Gastroesophageal sphincter (tissue), 4 donors: ENCODE measurements at regions not wholly inside any gene's neighbourhood (a gene's known extent, or its start where the extent isn't known, plus 50 kb on each side); places are given as distances from the start of the nearest gene placed in this dataset.
A peak's percentile ranks its signal among the peaks of the same experiment; 100 is the strongest.

ENCODE experiments used
- ATAC-seq: fragments of 150-250 bp; one replicate; pipeline ENCODE4 v1.9.1; 2016; ENCODE audit warnings: mild to moderate bottlenecking, moderate library complexity
- H3K27ac ChIP-seq, 4 donors: fragments of 200-600 bp; sonication (generic) in 3 of 4; 1 replicate in 3 of 4; 2 replicates in 1 of 4; pipeline ENCODE4 v1.5.1; 2016 to 2019
- H3K27me3 ChIP-seq: fragments of 200-600 bp; sonication (generic); one replicate; pipeline ENCODE4 v1.5.1; 2019
- H3K36me3 ChIP-seq, 2 donors: fragments of 200-600 bp; sonication (generic); one replicate each; pipeline ENCODE4 v1.5.1; 2019; ENCODE audit warnings: control low read depth in 1 of 2
- H3K4me1 ChIP-seq, 3 donors: fragments of 200-600 bp; sonication (generic); 1 replicate in 2 of 3; 2 replicates in 1 of 3; pipeline ENCODE4 v1.5.1; 2016 to 2019; ENCODE audit warnings: control low read depth in 2 of 3
- H3K4me3 ChIP-seq, 2 donors: fragments of 200-600 bp; sonication (generic); one replicate each; pipeline ENCODE4 v1.5.1; 2019; ENCODE audit warnings: mild to moderate bottlenecking in 1 of 2, moderate library complexity in 1 of 2
- H3K9me3 ChIP-seq, 3 donors: fragments of 200-600 bp; sonication (generic); one replicate each; pipeline ENCODE4 v1.5.1; 2017 to 2019; ENCODE audit warnings: control low read depth in 2 of 3
- CTCF ChIP-seq, 4 experiments: fragments of 200-600 bp in 2 of 4; fragments of 450-650 bp in 2 of 4; sonication (generic) in 1 of 4; IDR thresholded peaks; one replicate each; pipeline ENCODE4 v1.5.1; 2017 to 2019; ENCODE audit warnings: antibody characterized with exemption in 4 of 4, mild to moderate bottlenecking in 2 of 4, moderate library complexity in 2 of 4
- EP300 ChIP-seq: sonication (generic); formaldehyde crosslinking; IDR thresholded peaks from one replicate; pipeline ENCODE4 v1.6.1; 2017; ENCODE audit warnings: antibody characterized with exemption, mild to moderate bottlenecking
- POLR2A ChIP-seq, 2 donors: fragments of 450-650 bp; IDR thresholded peaks; one replicate each; pipeline ENCODE4 v1.6.1; 2017; ENCODE audit warnings: antibody characterized with exemption in 2 of 2, mild to moderate bottlenecking in 2 of 2, moderate library complexity in 1 of 2
- POLR2AphosphoS5 ChIP-seq: sonication (generic); formaldehyde crosslinking; IDR thresholded peaks from one replicate; pipeline ENCODE4 v1.6.1; 2017; ENCODE audit warnings: antibody characterized with exemption
- WGBS, 2 donors: methylation state at CpG; one replicate each; pipeline ENCODE4 v1.1.5; 2018; ENCODE audit warnings: low coverage in 1 of 2; 5-methylcytosine and 5-hydroxymethylcytosine counted together

DNA sequence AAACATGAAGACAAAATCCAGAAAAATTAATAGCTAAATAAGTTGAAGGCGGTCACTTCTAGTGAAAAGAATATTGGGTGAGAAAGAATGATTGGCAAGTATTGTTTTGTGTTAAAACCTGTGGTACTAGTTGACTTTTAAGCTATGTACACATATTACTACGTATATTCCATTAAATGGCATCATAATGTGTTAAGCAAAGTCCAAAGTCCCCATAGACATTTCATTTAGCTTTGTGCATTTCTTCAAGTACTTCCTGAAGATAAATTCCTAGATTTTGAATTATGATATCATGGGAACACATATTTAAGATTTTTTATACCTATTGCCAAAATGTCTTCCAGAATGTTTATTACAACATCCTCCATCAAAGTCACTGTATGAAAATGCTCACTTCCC lies 272.7 kb upstream of the IRAK1BP1 start:
- no peak for TF ChIP-seq EP300
- no peak for TF ChIP-seq POLR2AphosphoS5
- TF ChIP-seq POLR2A (IDR thresholded peaks at IDR 0.05), result no peak
- TF ChIP-seq CTCF (IDR thresholded peaks at IDR 0.05), result no peak
- Histone ChIP-seq H3K9me3 (no peaks in the 10 kb centered on the region), H3K27me3 (no peaks in the 10 kb centered on the region), H3K27ac (no peak overlapping the region), H3K4me3 (no peak overlapping the region), H3K4me1 (no peaks in the 10 kb centered on the region), H3K36me3 (no peaks in the 10 kb centered on the region)
- 73 to 84% methylated on average over 2 of the region's 2 CpGs for WGBS, 2 donors
- ATAC-seq, result no peak

DNA sequence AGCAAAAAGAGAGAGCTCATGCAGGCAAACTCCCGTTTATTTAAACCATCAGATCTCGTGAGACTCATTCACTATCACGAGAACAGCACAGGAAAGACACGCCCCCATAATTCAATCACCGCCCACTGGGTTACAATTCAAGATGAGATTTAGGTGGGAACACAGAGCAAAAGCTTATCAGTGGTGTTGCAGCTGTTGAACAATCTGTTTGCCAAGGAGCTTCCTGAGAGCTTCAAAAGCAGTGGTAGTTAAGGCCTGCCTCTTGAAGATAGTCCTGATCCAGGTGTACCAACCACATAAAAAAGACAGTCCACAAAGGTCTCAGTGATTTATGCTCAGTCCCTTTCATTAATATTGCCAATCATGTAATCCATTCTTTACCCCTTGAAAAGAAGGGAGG lies 269.4 kb upstream of the IRAK1BP1 start:
- no peak for ATAC-seq
- Histone ChIP-seq H3K4me3 (no peak overlapping the region), H3K27me3 (no peaks in the 10 kb centered on the region), H3K36me3 (no peaks in the 10 kb centered on the region), H3K27ac (peak overlapping the region in 2 of 4 donors; percentile 30 to 33), H3K9me3 (no peaks in the 10 kb centered on the region), H3K4me1 (no peaks in the 10 kb centered on the region)
- WGBS, 2 donors, result 88 to 94% methylated on average over 2 to 5 of the region's 5 CpGs
- TF ChIP-seq POLR2AphosphoS5, result no peak
- TF ChIP-seq EP300, result no peak
- TF ChIP-seq CTCF (IDR thresholded peaks at IDR 0.05), result no peak
- no peak for TF ChIP-seq POLR2A (IDR thresholded peaks at IDR 0.05)

DNA sequence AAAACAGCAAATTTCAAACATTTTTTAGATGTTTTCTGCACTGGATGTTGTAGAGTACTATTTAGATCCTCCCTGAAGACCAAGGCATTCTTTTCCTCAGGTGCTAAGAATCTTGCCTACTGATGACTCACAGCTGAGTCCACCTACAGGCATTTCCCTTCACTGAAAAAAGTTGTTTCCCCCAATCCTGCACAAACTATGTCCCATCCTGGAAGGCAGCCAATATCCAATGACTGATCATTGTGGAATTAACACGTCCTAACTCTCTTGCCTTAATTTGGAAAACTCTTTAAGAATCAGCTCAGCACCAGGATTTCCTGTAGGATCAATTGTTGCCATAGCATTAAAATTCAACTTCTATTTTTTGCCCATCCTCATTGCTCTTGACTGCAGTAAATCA lies 268.4 kb upstream of the IRAK1BP1 start:
- 14 to 33% methylated on average over 1 of the region's 1 CpG for WGBS, 2 donors
- no peaks in the 10 kb centered on the region for H3K4me1 ChIP-seq
- H3K27me3 ChIP-seq, result no peaks in the 10 kb centered on the region
- H3K27ac ChIP-seq, result no peak overlapping the region
- H3K4me3 ChIP-seq, result no peak overlapping the region
- ATAC-seq, result peak; percentile 67
- H3K36me3 ChIP-seq, result no peaks in the 10 kb centered on the region
- TF ChIP-seq POLR2AphosphoS5, result no peak
- TF ChIP-seq EP300, result no peak
- TF ChIP-seq POLR2A (IDR thresholded peaks at IDR 0.05), result no peak
- no peak for TF ChIP-seq CTCF (IDR thresholded peaks at IDR 0.05)
- H3K9me3 ChIP-seq, result no peaks in the 10 kb centered on the region

DNA sequence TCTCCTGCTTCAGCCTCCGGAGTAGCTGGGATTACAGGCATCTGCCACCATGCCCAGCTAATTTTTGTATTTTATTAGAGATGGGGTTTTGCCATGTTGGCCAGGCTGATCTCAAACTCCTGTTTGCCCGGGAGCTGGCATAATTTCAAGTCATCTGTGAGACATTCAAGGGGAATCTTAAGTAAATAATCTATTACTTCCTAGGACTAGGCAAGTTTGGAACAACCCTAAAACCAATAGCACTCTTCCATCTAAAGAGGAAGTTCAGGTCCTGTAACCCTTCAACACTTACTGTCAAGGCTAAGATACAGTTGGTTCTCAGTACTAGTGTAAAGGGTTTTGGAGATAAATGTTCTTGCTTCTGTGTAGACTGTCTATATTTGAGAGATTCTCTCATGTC lies 267.8 kb upstream of the IRAK1BP1 start:
- H3K9me3 ChIP-seq, result no peaks in the 10 kb centered on the region
- TF ChIP-seq POLR2A (IDR thresholded peaks at IDR 0.05) (no peak), CTCF (IDR thresholded peaks at IDR 0.05) (no peak), EP300 (no peak), POLR2AphosphoS5 (no peak)
- H3K27ac ChIP-seq, result peak overlapping the region in 1 of 4 donors; percentile 26
- no peaks in the 10 kb centered on the region for H3K27me3 ChIP-seq
- no peaks in the 10 kb centered on the region for H3K36me3 ChIP-seq
- H3K4me1 ChIP-seq, result no peaks in the 10 kb centered on the region
- no peak overlapping the region for H3K4me3 ChIP-seq
- 20 to 79% methylated on average over 1 to 2 of the region's 2 CpGs for WGBS, 2 donors
- ATAC-seq, result no peak

GRCh38 chr6:78605909-78606446 lies 261.4 kb upstream of the IRAK1BP1 start:
- no peak for ATAC-seq
- TF ChIP-seq CTCF (IDR thresholded peaks at IDR 0.05) (no peak), EP300 (no peak), POLR2A (IDR thresholded peaks at IDR 0.05) (no peak), POLR2AphosphoS5 (no peak)
- Histone ChIP-seq H3K9me3 (no peaks in the 10 kb centered on the region), H3K27ac (no peak overlapping the region), H3K4me3 (no peak overlapping the region), H3K4me1 (no peaks in the 10 kb centered on the region), H3K27me3 (no peaks in the 10 kb centered on the region), H3K36me3 (no peaks in the 10 kb centered on the region)
- WGBS, 2 donors, result 0 to 9% methylated on average over 2 of the region's 2 CpGs
